ENCODE measurements at regions not wholly inside any gene's neighbourhood (a gene's known extent, or its start where the extent isn't known, plus 50 kb on each side); places are given as distances from the start of the nearest gene placed in this dataset.

- no peak for TF ChIP-seq CTCF (IDR thresholded peaks at IDR 0.05)
- TF ChIP-seq EZH2 (IDR thresholded peaks at IDR 0.05): no peak
- TF ChIP-seq EZH2phosphoT487 (IDR thresholded peaks at IDR 0.05): no peak
These were observed 209.3 kb upstream of the CST7 start for GRCh38 chr20:24739746-24740145.

All from neural progenitor cell (in vitro differentiated cells).